K562 (cell line): ENCODE measurements at regions not wholly inside any gene's neighbourhood (a gene's known extent, or its start where the extent isn't known, plus 50 kb on each side); places are given as distances from the start of the nearest gene placed in this dataset.

Experiments used
- ATAC-seq: fragments of 200-7000 bp; cut with Tn5 transposase; 3 replicates; pipeline ENCODE4 v1.9.1; 2020; ENCODE audit warnings: moderate library complexity
- BruUV-seq: library from RNA; stranded (reverse); fragments of 400-500 nt; replicated peaks from 2 replicates; lab custom pipeline; 2021; lab: Mats Ljungman, UMichigan
- CTCF ChIA-PET: fragments of 300-600 bp; formaldehyde crosslinking; extraction: SDS; loops from one replicate; lab custom pipeline; 2021; ENCODE audit warnings: low intra/inter-chr PET ratio; lab: Yijun Ruan, JAX
- POLR2A ChIA-PET: fragments of 300-600, 350-650 bp; sonication (Branson Sonifier 250); formaldehyde crosslinking; extraction: SDS; loops from one replicate; lab custom pipeline; 2021; ENCODE audit warnings: antibody characterized with exemption, inconsistent platforms; lab: Yijun Ruan, JAX
- DNase-seq, 4 experiments: peaks; one replicate each; pipeline versions ENCODE4 v3.0.0 to v3.0.0-alpha.2; 2011 to 2018; ENCODE audit warnings: low spot score in 3 of 4, mixed read lengths in 3 of 4; ENCODE audit errors: extremely low read depth in 1 of 4
- FAIRE-seq: peaks from 2 replicates; lab custom pipeline; 2011; peaks lifted over from hg19 to GRCh38; lab: Jason Lieb, UNC
- H2AFZ ChIP-seq: 2 replicates; pipeline ENCODE4 v1.6.0; 2011; ENCODE audit warnings: low read depth, low read length, control low read depth, inconsistent platforms
- H3K27ac ChIP-seq: fragments of 200-600 bp; 3 replicates; pipeline ENCODE4 v1.8.0; 2011; ENCODE audit warnings: low read depth, mild to moderate bottlenecking, control low read depth, inconsistent platforms, low read length, moderate library complexity, mixed read lengths; ENCODE audit errors: extremely low read depth
- H3K27me3 ChIP-seq, 2 experiments: fragments of 300-600 bp in 1 of 2; 2 replicates in 1 of 2; 3 replicates in 1 of 2; pipeline versions ENCODE4 v1.6.0 to v1.8.0; 2011; ENCODE audit warnings: inconsistent platforms in 2 of 2, low read length in 2 of 2, mild to moderate bottlenecking in 1 of 2, mixed read lengths in 1 of 2, moderate library complexity in 1 of 2; ENCODE audit not compliant: control insufficient read depth in 2 of 2, insufficient read depth in 2 of 2
- H3K36me3 ChIP-seq: fragments of 300-600 bp; 3 replicates; pipeline ENCODE4 v1.8.0; 2011; ENCODE audit warnings: mild to moderate bottlenecking, low read length, inconsistent platforms; ENCODE audit not compliant: control insufficient read depth, insufficient read depth
- H3K4me1 ChIP-seq, 2 experiments: fragments of 200-600 bp in 1 of 2; replicated peaks in 1 of 2; 2 replicates in 1 of 2; 3 replicates in 1 of 2; pipeline versions ENCODE4 v1.5.1 to v1.8.0; 2011; ENCODE audit warnings: inconsistent platforms in 2 of 2, low read length in 2 of 2, mild to moderate bottlenecking in 1 of 2, mixed read lengths in 1 of 2, moderate library complexity in 1 of 2; ENCODE audit not compliant: control insufficient read depth in 2 of 2, insufficient read depth in 2 of 2
- H3K4me2 ChIP-seq: 2 replicates; pipeline ENCODE4 v1.6.1; 2011; ENCODE audit warnings: low read length, control low read depth, inconsistent platforms, mixed read lengths; ENCODE audit not compliant: insufficient read depth
- H3K4me3 ChIP-seq: fragments of 200-600 bp; sonication (generic), shearing (Covaris generic); 2 replicates; pipeline ENCODE4 v1.5.1; 2016; ENCODE audit warnings: control low read depth, inconsistent platforms
- H3K79me2 ChIP-seq: fragments of 200-600 bp; 3 replicates; pipeline ENCODE4 v1.8.0; 2011; ENCODE audit warnings: low read length, inconsistent platforms; ENCODE audit not compliant: control insufficient read depth, insufficient read depth
- H3K9ac ChIP-seq, 2 experiments: 2 replicates each; pipeline versions ENCODE4 v1.6.0 to v1.6.1; 2011; ENCODE audit warnings: low read depth in 2 of 2, low read length in 2 of 2, control low read depth in 1 of 2, inconsistent platforms in 1 of 2, mild to moderate bottlenecking in 1 of 2, mixed read lengths in 1 of 2; ENCODE audit not compliant: insufficient read depth in 1 of 2
- H3K9me1 ChIP-seq: one replicate; pipeline ENCODE4 v1.6.0; 2011; ENCODE audit warnings: inconsistent platforms, mild to moderate bottlenecking, low read length, moderate library complexity; ENCODE audit not compliant: control insufficient read depth, insufficient read depth
- H3K9me3 ChIP-seq: replicated peaks from 2 replicates; pipeline ENCODE4 v1.5.1; 2011; ENCODE audit warnings: low read depth, low read length, inconsistent platforms; ENCODE audit not compliant: control insufficient read depth, insufficient read depth
- H4K20me1 ChIP-seq: replicated peaks from 2 replicates; pipeline ENCODE4 v1.6.1; 2011; ENCODE audit warnings: low read length, inconsistent platforms, mixed read lengths; ENCODE audit not compliant: control insufficient read depth, insufficient read depth
- CAMTA2 ChIP-seq: fragments of 250-450 bp; sonication (Bioruptor Pico); conservative IDR thresholded peaks from 2 replicates; pipeline ENCODE4 v1.5.1; 2022
- GMEB1 ChIP-seq: fragments of 250-450 bp; sonication (Bioruptor Pico); IDR thresholded peaks from 2 replicates; pipeline ENCODE4 v1.4.0; 2020; ENCODE audit warnings: mild to moderate bottlenecking
- POLR3A ChIP-seq: IDR thresholded peaks from 2 replicates; pipeline ENCODE4 v1.6.1; 2011; ENCODE audit warnings: borderline replicate concordance, mild to moderate bottlenecking, moderate library complexity; ENCODE audit not compliant: insufficient read length, insufficient read depth; ENCODE audit errors: extremely low read depth
- PTRF ChIP-seq: fragments of 450-650 bp; IDR thresholded peaks from 2 replicates; pipeline ENCODE4 v1.6.1; 2016; ENCODE audit warnings: mild to moderate bottlenecking, missing genetic modification characterization, missing compliant biosample characterization
- WHSC1 ChIP-seq: IDR thresholded peaks from one replicate; pipeline ENCODE4 v1.6.1; 2012; ENCODE audit warnings: low read length, control low read depth, inconsistent platforms
- ZNF408 ChIP-seq: fragments of 250-450 bp; sonication (Bioruptor Pico); IDR thresholded peaks from 2 replicates; pipeline ENCODE4 v1.4.0; 2020; ENCODE audit warnings: low read depth, mild to moderate bottlenecking, moderate library complexity
- ZNF584 ChIP-seq: fragments of 200-800 bp; sonication (Bioruptor generic); IDR thresholded peaks from 2 replicates; pipeline ENCODE4 v1.6.1; 2016; ENCODE audit warnings: low read depth, mild to moderate bottlenecking, missing genetic modification characterization, missing compliant biosample characterization
- WGBS: fragments of 100-300 bp; shearing (Covaris generic); methylation state at CpG from one replicate; pipeline ENCODE4 v1.1.6; 2016; ENCODE audit warnings: low coverage, mixed read lengths; ENCODE audit not compliant: insufficient coverage; ENCODE audit errors: missing lambda C conversion rate; 5-methylcytosine and 5-hydroxymethylcytosine counted together
- in situ Hi-C: fragments of 300-500 bp; cut with MboI; formaldehyde crosslinking; loops from 4 replicates; pipeline ENCODE4 v1.15.0; 2018; ENCODE audit warnings: inconsistent platforms, mixed read lengths
- intact Hi-C: fragments of 100-400 bp; cut with micrococcal nuclease; formaldehyde crosslinking; loops from 2 replicates; pipeline ENCODE4 v1.14.2; 2022

- in situ Hi-C loops, result no loop called here
- 10% methylated on average over 5 of the region's 6 CpGs for WGBS
Measured at GRCh38 chr17:22373911-22374310, 681.6 kb downstream of the KCNJ18 start.

More at GRCh38 chr17:22373911-22374310, 681.6 kb downstream of the KCNJ18 start:
- intact Hi-C loops, result no loop called here
- H3K9me1 ChIP-seq, result no peaks in the 10 kb centered on the region
- ATAC-seq (no peak), DNase-seq (peak in 1 of 4 experiments; percentile 13)
- no peaks in the 10 kb centered on the region for H4K20me1 ChIP-seq
- CTCF ChIA-PET, result no interaction called here
- TF ChIP-seq WHSC1 (no peak), ZNF408 (CRISPR knock-in tag) (no peak), CAMTA2 (no peak), ZNF584 (no peak), POLR3A (no peak), GMEB1 (CRISPR knock-in tag) (no peak), PTRF (tag) (no peak)
- TF ChIP-seq, all 486 proteins: peak for 0
- Histone ChIP-seq H3K27me3 (no peaks in the 10 kb centered on the region), H3K9me3 (no peaks in the 10 kb centered on the region), H3K4me1 (no peaks in the 10 kb centered on the region), H3K79me2 (no peaks in the 10 kb centered on the region), H2AFZ (no peak overlapping the region), H3K27ac (no peak overlapping the region), H3K9ac (no peak overlapping the region), H3K4me3 (no peak overlapping the region), H3K4me2 (no peak overlapping the region), H3K36me3 (no peaks in the 10 kb centered on the region)
- no TSS peak for BruUV-seq
- POLR2A ChIA-PET, result no interaction called here
- no peak for FAIRE-seq
